ENCODE measurements at regions not wholly inside any gene's neighbourhood (a gene's known extent, or its start where the extent isn't known, plus 50 kb on each side); places are given as distances from the start of the nearest gene placed in this dataset.

DNA sequence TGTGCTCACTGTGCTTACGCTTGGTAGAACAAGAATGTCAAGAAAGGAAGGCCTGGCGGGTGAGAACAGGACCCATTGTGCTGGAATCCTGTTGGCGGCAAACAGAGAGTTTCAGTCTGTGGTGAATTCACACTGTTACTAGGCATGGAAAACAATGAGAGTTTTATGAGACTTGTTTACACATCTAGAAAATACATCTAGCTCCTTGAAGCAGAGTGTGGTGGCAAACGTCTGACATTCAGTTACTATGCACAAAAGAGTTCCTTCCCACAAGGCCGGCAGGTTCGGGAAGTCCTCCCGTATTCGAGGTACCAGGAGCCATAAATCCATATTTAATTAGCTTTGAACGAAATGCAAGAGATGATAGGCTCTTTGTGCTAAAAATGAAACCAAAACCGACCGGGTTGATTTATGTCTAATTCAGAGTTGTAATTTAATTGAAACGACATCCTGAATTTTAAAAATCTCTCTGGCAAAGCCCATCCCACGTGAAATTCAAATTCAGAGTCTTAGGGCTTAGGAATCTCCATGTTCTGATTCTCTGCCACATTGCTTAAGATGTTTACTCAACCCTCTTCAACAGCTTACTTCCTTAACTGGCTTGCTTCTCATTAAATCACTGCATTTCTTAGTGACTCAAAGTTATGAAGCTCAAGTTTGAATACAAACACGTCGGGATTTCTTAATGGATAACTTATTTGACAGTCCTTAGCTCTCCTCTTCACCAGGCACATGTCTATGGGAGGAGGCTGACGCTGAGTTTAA lies 299.9 kb upstream of the PITRM1 start:
- no peak for TF ChIP-seq GABPA (IDR thresholded peaks at IDR 0.05; ENCODE audit: low read depth)
- TF ChIP-seq, protein P1, sequence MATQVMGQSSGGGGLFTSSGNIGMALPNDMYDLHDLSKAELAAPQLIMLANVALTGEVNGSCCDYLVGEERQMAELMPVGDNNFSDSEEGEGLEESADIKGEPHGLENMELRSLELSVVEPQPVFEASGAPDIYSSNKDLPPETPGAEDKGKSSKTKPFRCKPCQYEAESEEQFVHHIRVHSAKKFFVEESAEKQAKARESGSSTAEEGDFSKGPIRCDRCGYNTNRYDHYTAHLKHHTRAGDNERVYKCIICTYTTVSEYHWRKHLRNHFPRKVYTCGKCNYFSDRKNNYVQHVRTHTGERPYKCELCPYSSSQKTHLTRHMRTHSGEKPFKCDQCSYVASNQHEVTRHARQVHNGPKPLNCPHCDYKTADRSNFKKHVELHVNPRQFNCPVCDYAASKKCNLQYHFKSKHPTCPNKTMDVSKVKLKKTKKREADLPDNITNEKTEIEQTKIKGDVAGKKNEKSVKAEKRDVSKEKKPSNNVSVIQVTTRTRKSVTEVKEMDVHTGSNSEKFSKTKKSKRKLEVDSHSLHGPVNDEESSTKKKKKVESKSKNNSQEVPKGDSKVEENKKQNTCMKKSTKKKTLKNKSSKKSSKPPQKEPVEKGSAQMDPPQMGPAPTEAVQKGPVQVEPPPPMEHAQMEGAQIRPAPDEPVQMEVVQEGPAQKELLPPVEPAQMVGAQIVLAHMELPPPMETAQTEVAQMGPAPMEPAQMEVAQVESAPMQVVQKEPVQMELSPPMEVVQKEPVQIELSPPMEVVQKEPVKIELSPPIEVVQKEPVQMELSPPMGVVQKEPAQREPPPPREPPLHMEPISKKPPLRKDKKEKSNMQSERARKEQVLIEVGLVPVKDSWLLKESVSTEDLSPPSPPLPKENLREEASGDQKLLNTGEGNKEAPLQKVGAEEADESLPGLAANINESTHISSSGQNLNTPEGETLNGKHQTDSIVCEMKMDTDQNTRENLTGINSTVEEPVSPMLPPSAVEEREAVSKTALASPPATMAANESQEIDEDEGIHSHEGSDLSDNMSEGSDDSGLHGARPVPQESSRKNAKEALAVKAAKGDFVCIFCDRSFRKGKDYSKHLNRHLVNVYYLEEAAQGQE (IDR thresholded peaks at IDR 0.05; ENCODE audit: insufficient replicate concordance, low read depth): no peak
- TF ChIP-seq SPI1 (IDR thresholded peaks at IDR 0.05; ENCODE audit: borderline replicate concordance, low read depth): no peak
- TF ChIP-seq POLR2AphosphoS5 (IDR thresholded peaks at IDR 0.05; ENCODE audit: low read depth): no peak
- TF ChIP-seq, protein P2, sequence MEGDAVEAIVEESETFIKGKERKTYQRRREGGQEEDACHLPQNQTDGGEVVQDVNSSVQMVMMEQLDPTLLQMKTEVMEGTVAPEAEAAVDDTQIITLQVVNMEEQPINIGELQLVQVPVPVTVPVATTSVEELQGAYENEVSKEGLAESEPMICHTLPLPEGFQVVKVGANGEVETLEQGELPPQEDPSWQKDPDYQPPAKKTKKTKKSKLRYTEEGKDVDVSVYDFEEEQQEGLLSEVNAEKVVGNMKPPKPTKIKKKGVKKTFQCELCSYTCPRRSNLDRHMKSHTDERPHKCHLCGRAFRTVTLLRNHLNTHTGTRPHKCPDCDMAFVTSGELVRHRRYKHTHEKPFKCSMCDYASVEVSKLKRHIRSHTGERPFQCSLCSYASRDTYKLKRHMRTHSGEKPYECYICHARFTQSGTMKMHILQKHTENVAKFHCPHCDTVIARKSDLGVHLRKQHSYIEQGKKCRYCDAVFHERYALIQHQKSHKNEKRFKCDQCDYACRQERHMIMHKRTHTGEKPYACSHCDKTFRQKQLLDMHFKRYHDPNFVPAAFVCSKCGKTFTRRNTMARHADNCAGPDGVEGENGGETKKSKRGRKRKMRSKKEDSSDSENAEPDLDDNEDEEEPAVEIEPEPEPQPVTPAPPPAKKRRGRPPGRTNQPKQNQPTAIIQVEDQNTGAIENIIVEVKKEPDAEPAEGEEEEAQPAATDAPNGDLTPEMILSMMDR (IDR thresholded peaks at IDR 0.05; ENCODE audit: insufficient read depth, low read length): no peak
- no peak for DNase-seq (ENCODE audit: low read depth in 1 of 2, low spot score in 1 of 2)
- H3K4me3 ChIP-seq (replicated peaks; ENCODE audit: insufficient read depth, low read length): no peak overlapping the region
- no peak overlapping the region for H3K27ac ChIP-seq (replicated peaks)
- H3K27me3 ChIP-seq (ENCODE audit: insufficient read depth, poor library complexity, severe bottlenecking): no peaks in the 10 kb centered on the region

DNA sequence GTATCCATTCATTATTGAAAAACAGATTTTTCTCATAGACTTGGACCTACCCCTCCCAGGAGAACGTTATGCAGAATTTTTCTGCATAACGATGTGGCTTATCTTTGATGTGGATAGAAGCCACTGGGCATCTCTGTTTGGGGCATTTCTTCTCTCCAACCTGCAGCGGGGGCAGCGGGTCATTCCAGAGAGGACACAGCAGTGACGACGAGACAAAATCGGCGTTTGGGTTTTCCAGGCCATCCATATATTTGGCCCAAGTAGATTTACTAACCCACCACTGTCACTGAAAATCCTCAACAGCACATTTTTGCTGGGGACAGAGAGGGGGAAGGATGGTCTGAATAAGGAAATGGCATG lies 299.3 kb upstream of the PITRM1 start:
- no peak for DNase-seq (ENCODE audit: low read depth in 1 of 2, low spot score in 1 of 2)
- TF ChIP-seq, protein P2 (IDR thresholded peaks at IDR 0.05; ENCODE audit: insufficient read depth, low read length): no peak
- TF ChIP-seq SPI1 (IDR thresholded peaks at IDR 0.05; ENCODE audit: borderline replicate concordance, low read depth) (no peak), GABPA (IDR thresholded peaks at IDR 0.05; ENCODE audit: low read depth) (no peak), POLR2AphosphoS5 (IDR thresholded peaks at IDR 0.05; ENCODE audit: low read depth) (no peak)
- TF ChIP-seq, protein P1 (IDR thresholded peaks at IDR 0.05; ENCODE audit: insufficient replicate concordance, low read depth): no peak
- no peak overlapping the region for H3K4me3 ChIP-seq (replicated peaks; ENCODE audit: insufficient read depth, low read length)
- no peak overlapping the region for H3K27ac ChIP-seq (replicated peaks)
- H3K27me3 ChIP-seq (ENCODE audit: insufficient read depth, poor library complexity, severe bottlenecking): no peaks in the 10 kb centered on the region

DNA sequence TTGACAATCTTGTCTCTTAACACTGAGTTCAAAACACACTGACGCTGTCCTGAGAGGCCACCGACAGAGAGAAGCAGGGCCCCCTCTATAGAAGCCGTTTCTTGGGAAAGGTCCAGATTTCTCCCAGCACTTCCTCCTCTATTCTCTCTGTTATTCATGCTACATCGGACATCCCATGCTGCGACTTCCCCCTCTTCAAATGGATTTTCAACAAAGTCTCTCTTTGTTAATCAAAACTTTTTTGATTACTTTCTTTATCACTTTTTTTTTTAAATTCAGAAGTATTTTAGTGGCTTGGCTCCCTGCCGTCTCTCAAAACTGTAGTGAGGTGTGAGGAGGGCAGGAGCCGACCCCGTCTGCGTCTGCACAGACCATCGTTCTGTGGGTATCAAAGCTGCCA lies 298.9 kb upstream of the PITRM1 start:
- H3K4me3 ChIP-seq (replicated peaks; ENCODE audit: insufficient read depth, low read length): no peak overlapping the region
- TF ChIP-seq, protein P1 (IDR thresholded peaks at IDR 0.05; ENCODE audit: insufficient replicate concordance, low read depth): no peak
- TF ChIP-seq, protein P2 (IDR thresholded peaks at IDR 0.05; ENCODE audit: insufficient read depth, low read length): no peak
- no peak for TF ChIP-seq SPI1 (IDR thresholded peaks at IDR 0.05; ENCODE audit: borderline replicate concordance, low read depth)
- TF ChIP-seq POLR2AphosphoS5 (IDR thresholded peaks at IDR 0.05; ENCODE audit: low read depth): no peak
- TF ChIP-seq GABPA (IDR thresholded peaks at IDR 0.05; ENCODE audit: low read depth): no peak
- no peak for DNase-seq (ENCODE audit: low read depth in 1 of 2, low spot score in 1 of 2)
- H3K27ac ChIP-seq (replicated peaks): no peak overlapping the region
- H3K27me3 ChIP-seq (ENCODE audit: insufficient read depth, poor library complexity, severe bottlenecking): no peaks in the 10 kb centered on the region
